ENCODE measurements at regions not wholly inside any gene's neighbourhood (a gene's known extent, or its start where the extent isn't known, plus 50 kb on each side); places are given as distances from the start of the nearest gene placed in this dataset.
A peak's percentile ranks its signal among the peaks of the same experiment; 100 is the strongest.

DNA sequence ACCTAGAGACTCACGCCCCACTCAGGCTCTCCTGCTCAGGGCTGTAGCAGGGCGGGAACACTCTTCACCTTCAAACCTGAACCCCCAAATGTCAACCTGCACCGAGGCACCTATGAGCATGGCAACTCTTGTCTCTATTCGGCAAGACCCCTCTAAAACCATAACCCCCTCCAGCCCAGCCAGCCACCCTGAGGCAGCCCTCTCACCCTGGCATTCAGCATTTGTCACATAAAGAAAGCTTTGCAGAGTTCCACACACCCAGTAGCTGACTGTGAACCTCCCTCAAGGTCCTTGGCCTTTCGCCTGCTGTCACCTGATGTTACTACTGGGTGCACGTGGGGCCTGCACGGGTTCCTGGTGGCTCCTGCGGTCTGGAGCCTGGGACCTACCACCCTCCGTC, 97.2 kb upstream of the ALKAL2 start:
- no peak for FAIRE-seq
- Histone ChIP-seq H3K9ac (ENCODE audit: low read length in 3 of 3) (no peak overlapping the region), H3K4me1 (ENCODE audit: control insufficient read depth in 2 of 3, insufficient read depth in 2 of 3, low read depth in 1 of 3, low read length in 3 of 3) (no peaks in the 10 kb centered on the region), H3K4me3 (ENCODE audit: low read length in 3 of 3) (no peak overlapping the region), H3K36me3 (ENCODE audit: control insufficient read depth in 2 of 3, insufficient read depth in 3 of 3, low read length in 3 of 3) (no peaks in the 10 kb centered on the region), H3K9me3 (ENCODE audit: control insufficient read depth in 2 of 3, insufficient read depth in 1 of 3, low read length in 3 of 3) (no peaks in the 10 kb centered on the region), H3K27ac (ENCODE audit: low read depth in 2 of 2, low read length in 2 of 2) (no peak overlapping the region), H3K27me3 (ENCODE audit: control insufficient read depth, insufficient read depth, low read length) (no peaks in the 10 kb centered on the region)
- TF ChIP-seq, protein P1, sequence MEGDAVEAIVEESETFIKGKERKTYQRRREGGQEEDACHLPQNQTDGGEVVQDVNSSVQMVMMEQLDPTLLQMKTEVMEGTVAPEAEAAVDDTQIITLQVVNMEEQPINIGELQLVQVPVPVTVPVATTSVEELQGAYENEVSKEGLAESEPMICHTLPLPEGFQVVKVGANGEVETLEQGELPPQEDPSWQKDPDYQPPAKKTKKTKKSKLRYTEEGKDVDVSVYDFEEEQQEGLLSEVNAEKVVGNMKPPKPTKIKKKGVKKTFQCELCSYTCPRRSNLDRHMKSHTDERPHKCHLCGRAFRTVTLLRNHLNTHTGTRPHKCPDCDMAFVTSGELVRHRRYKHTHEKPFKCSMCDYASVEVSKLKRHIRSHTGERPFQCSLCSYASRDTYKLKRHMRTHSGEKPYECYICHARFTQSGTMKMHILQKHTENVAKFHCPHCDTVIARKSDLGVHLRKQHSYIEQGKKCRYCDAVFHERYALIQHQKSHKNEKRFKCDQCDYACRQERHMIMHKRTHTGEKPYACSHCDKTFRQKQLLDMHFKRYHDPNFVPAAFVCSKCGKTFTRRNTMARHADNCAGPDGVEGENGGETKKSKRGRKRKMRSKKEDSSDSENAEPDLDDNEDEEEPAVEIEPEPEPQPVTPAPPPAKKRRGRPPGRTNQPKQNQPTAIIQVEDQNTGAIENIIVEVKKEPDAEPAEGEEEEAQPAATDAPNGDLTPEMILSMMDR (IDR thresholded peaks at IDR 0.05; ENCODE audit: borderline replicate concordance, extremely low read depth, insufficient read depth), result no peak
- DNase-seq, result no peak
- intact Hi-C loops (cut with DNase I), result no loop called here

DNA sequence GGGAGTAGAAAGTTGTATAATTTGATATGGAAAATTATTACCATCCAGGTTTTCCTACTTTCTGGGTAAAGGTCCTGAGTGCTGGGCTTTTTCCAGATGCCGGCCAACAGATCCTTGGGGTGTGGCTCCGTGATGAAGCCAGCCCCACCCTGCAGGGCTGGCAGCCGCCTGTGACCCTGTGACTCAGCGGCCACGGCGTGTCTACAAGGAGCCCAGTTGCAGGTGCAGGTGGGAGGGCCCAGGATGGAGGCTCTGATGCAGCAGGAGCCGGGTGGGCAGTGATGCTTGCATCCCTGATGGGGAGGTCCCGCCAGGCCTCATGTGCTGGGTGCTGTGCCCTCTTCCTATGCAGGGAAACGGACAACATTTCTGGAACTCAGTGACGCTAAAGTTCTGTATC, 96.0 kb upstream of the ALKAL2 start:
- Histone ChIP-seq H3K27ac (ENCODE audit: low read depth in 2 of 2, low read length in 2 of 2) (no peak overlapping the region), H3K4me3 (ENCODE audit: low read length in 3 of 3) (no peak overlapping the region), H3K4me1 (ENCODE audit: control insufficient read depth in 2 of 3, insufficient read depth in 2 of 3, low read depth in 1 of 3, low read length in 3 of 3) (no peaks in the 10 kb centered on the region), H3K36me3 (ENCODE audit: control insufficient read depth in 2 of 3, insufficient read depth in 3 of 3, low read length in 3 of 3) (no peaks in the 10 kb centered on the region), H3K9ac (ENCODE audit: low read length in 3 of 3) (no peak overlapping the region), H3K27me3 (ENCODE audit: control insufficient read depth, insufficient read depth, low read length) (no peaks in the 10 kb centered on the region), H3K9me3 (ENCODE audit: control insufficient read depth in 2 of 3, insufficient read depth in 1 of 3, low read length in 3 of 3) (no peaks in the 10 kb centered on the region)
- FAIRE-seq, result no peak
- intact Hi-C loops (cut with DNase I), result no loop called here
- TF ChIP-seq, protein P1 (IDR thresholded peaks at IDR 0.05; ENCODE audit: borderline replicate concordance, extremely low read depth, insufficient read depth), result no peak
- peak in 3 of 5 donors; percentile 24 to 83 (median 50) for DNase-seq

DNA sequence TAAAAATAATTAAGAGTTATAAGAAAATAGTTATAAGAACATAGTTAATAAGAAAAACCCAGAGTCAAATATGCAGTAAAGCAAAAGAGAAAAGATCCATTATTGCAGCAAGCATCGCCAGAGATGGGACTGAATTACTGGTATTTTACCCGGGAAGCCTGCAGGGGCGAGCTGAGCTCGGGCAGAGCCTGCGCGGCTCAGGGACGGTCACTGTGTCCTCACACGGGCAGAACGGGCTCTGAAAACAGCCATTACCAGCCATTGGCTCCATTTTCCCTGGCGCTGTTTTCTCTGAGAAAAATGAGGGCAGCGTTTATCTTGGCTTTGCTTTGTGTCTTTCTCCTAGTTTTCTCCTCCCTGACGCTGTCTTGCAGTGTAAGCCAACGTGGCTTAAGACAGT, 95.3 kb upstream of the ALKAL2 start:
- TF ChIP-seq, protein P1 (IDR thresholded peaks at IDR 0.05; ENCODE audit: borderline replicate concordance, extremely low read depth, insufficient read depth), result no peak

DNA sequence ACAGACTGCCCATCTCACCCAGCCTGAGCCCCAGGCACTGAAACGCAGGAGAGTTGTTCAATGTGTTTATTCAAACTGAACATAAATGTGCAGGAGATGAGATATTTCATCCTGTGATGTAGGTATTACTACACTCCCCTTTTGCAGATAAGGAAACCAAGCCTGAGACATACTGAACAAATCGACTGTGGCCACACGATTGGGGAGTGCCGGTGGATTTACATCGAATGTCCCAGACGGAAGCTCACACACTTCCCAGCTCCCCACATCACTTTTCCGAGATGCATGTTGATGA, 94.8 kb upstream of the ALKAL2 start:
- H3K9me3 ChIP-seq (ENCODE audit: control insufficient read depth in 2 of 3, insufficient read depth in 1 of 3, low read length in 3 of 3), result no peaks in the 10 kb centered on the region
- intact Hi-C loops (cut with DNase I), result no loop called here
- no peak overlapping the region for H3K9ac ChIP-seq (ENCODE audit: low read length in 3 of 3)
- H3K27me3 ChIP-seq (ENCODE audit: control insufficient read depth, insufficient read depth, low read length), result no peaks in the 10 kb centered on the region
- FAIRE-seq (no peak), DNase-seq (no peak)
- TF ChIP-seq, protein P1 (IDR thresholded peaks at IDR 0.05; ENCODE audit: borderline replicate concordance, extremely low read depth, insufficient read depth), result no peak
- no peak overlapping the region for H3K4me3 ChIP-seq (ENCODE audit: low read length in 3 of 3)
- H3K27ac ChIP-seq (ENCODE audit: low read depth in 2 of 2, low read length in 2 of 2), result no peak overlapping the region
- no peaks in the 10 kb centered on the region for H3K4me1 ChIP-seq (ENCODE audit: control insufficient read depth in 2 of 3, insufficient read depth in 2 of 3, low read depth in 1 of 3, low read length in 3 of 3)
- no peaks in the 10 kb centered on the region for H3K36me3 ChIP-seq (ENCODE audit: control insufficient read depth in 2 of 3, insufficient read depth in 3 of 3, low read length in 3 of 3)

More for the DNA sequence above, 95.3 kb upstream of the ALKAL2 start:
- no peaks in the 10 kb centered on the region for H3K4me1 ChIP-seq (ENCODE audit: control insufficient read depth in 2 of 3, insufficient read depth in 2 of 3, low read depth in 1 of 3, low read length in 3 of 3)
- no peaks in the 10 kb centered on the region for H3K9me3 ChIP-seq (ENCODE audit: control insufficient read depth in 2 of 3, insufficient read depth in 1 of 3, low read length in 3 of 3)
- H3K9ac ChIP-seq (ENCODE audit: low read length in 3 of 3), result no peak overlapping the region
- intact Hi-C loops (cut with DNase I), result no loop called here
- H3K4me3 ChIP-seq (ENCODE audit: low read length in 3 of 3), result no peak overlapping the region
- H3K27me3 ChIP-seq (ENCODE audit: control insufficient read depth, insufficient read depth, low read length), result no peaks in the 10 kb centered on the region
- no peak overlapping the region for H3K27ac ChIP-seq (ENCODE audit: low read depth in 2 of 2, low read length in 2 of 2)
- no peak for FAIRE-seq
- no peaks in the 10 kb centered on the region for H3K36me3 ChIP-seq (ENCODE audit: control insufficient read depth in 2 of 3, insufficient read depth in 3 of 3, low read length in 3 of 3)
- DNase-seq, result peak in 2 of 5 donors; percentile 31 to 53
